SJSA1 (cell line): ENCODE measurements at regions not wholly inside any gene's neighbourhood (a gene's known extent, or its start where the extent isn't known, plus 50 kb on each side); places are given as distances from the start of the nearest gene placed in this dataset.

Source experiments
- DNase-seq, 2 experiments: peaks; one replicate each; pipeline ENCODE4 v3.0.0-alpha.2; 2015 to 2020; ENCODE audit warnings: low spot score in 2 of 2, low read depth in 1 of 2
- H3K27ac ChIP-seq: fragments of 250-450 bp; sonication (Bioruptor Pico); 2 replicates; pipeline ENCODE4 v1.5.1; 2020; ENCODE audit warnings: mild to moderate bottlenecking, moderate library complexity
- H3K27me3 ChIP-seq: fragments of 250-450 bp; sonication (Bioruptor Pico); replicated peaks from 2 replicates; pipeline ENCODE4 v1.5.1; 2020; ENCODE audit warnings: mild to moderate bottlenecking, moderate library complexity
- H3K36me3 ChIP-seq: fragments of 250-450 bp; sonication (Bioruptor Pico); 2 replicates; pipeline ENCODE4 v1.5.1; 2020; ENCODE audit warnings: mild to moderate bottlenecking
- H3K4me1 ChIP-seq: fragments of 250-450 bp; sonication (Bioruptor Pico); replicated peaks from 2 replicates; pipeline ENCODE4 v1.6.1; 2021; ENCODE audit warnings: mild to moderate bottlenecking
- H3K4me3 ChIP-seq: fragments of 250-450 bp; sonication (Bioruptor Pico); 2 replicates; pipeline ENCODE4 v1.5.1; 2020; ENCODE audit warnings: mild to moderate bottlenecking
- H3K9me3 ChIP-seq: fragments of 250-450 bp; sonication (Bioruptor Pico); replicated peaks from 2 replicates; pipeline ENCODE4 v1.5.1; 2020; ENCODE audit warnings: mild to moderate bottlenecking

GRCh38 chr22:49418943-49419342, 408.7 kb downstream of the BRD1 start:
- Histone ChIP-seq H3K4me1 (no peaks in the 10 kb centered on the region), H3K27me3 (no peaks in the 10 kb centered on the region), H3K27ac (no peak overlapping the region), H3K9me3 (peaks cover 3% of the 10 kb centered on the region; the same call in 1 of the 2 replicates), H3K36me3 (no peaks in the 10 kb centered on the region), H3K4me3 (no peak overlapping the region)
- no peak for DNase-seq

- H3K4me3 ChIP-seq, result no peak overlapping the region
- H3K27ac ChIP-seq, result no peak overlapping the region
- H3K9me3 ChIP-seq, result peaks cover 3% of the 10 kb centered on the region; the same call in 1 of the 2 replicates
- H3K27me3 ChIP-seq, result no peaks in the 10 kb centered on the region
- DNase-seq, result peak in 1 of 2 experiments; percentile 38
- H3K4me1 ChIP-seq, result no peaks in the 10 kb centered on the region
- H3K36me3 ChIP-seq, result no peaks in the 10 kb centered on the region
These were observed 409.3 kb downstream of the BRD1 start for GRCh38 chr22:49418341-49418894.

- Histone ChIP-seq H3K4me3 (no peak overlapping the region), H3K36me3 (no peaks in the 10 kb centered on the region), H3K27me3 (no peaks in the 10 kb centered on the region), H3K4me1 (no peaks in the 10 kb centered on the region), H3K27ac (no peak overlapping the region), H3K9me3 (peaks cover 6% of the 10 kb centered on the region; the same call in 1 of the 2 replicates)
- peak in 1 of 2 experiments; percentile 20 for DNase-seq
These were observed 409.8 kb downstream of the BRD1 start for GRCh38 chr22:49417833-49418232.

- DNase-seq, result peak in 1 of 2 experiments; percentile 24
- peaks cover 8% of the 10 kb centered on the region; the same call in 1 of the 2 replicates for H3K9me3 ChIP-seq
- H3K36me3 ChIP-seq, result no peaks in the 10 kb centered on the region
- no peaks in the 10 kb centered on the region for H3K4me1 ChIP-seq
- no peaks in the 10 kb centered on the region for H3K27me3 ChIP-seq
- H3K4me3 ChIP-seq, result no peak overlapping the region
- H3K27ac ChIP-seq, result no peak overlapping the region
These were observed 410.3 kb downstream of the BRD1 start for GRCh38 chr22:49417326-49417725.

GRCh38 chr22:49415151-49415951, 412.3 kb downstream of the BRD1 start:
- peak in 1 of 2 experiments; percentile 22 for DNase-seq
- Histone ChIP-seq H3K9me3 (peaks cover 9% of the 10 kb centered on the region; the same call in 1 of the 2 replicates), H3K4me1 (no peaks in the 10 kb centered on the region), H3K27ac (no peak overlapping the region), H3K36me3 (no peaks in the 10 kb centered on the region), H3K4me3 (no peak overlapping the region), H3K27me3 (no peaks in the 10 kb centered on the region)

- peak in 1 of 2 experiments; percentile 16 for DNase-seq
- Histone ChIP-seq H3K36me3 (no peaks in the 10 kb centered on the region), H3K9me3 (peaks cover 9% of the 10 kb centered on the region; the same call in 1 of the 2 replicates), H3K27ac (no peak overlapping the region), H3K4me1 (no peaks in the 10 kb centered on the region), H3K27me3 (no peaks in the 10 kb centered on the region), H3K4me3 (no peak overlapping the region)
These were observed 414.1 kb downstream of the BRD1 start for GRCh38 chr22:49413551-49413950.

GRCh38 chr22:49413146-49413545, 414.5 kb downstream of the BRD1 start:
- Histone ChIP-seq H3K27ac (no peak overlapping the region), H3K9me3 (peaks cover 9% of the 10 kb centered on the region; the same call in 1 of the 2 replicates), H3K27me3 (no peaks in the 10 kb centered on the region), H3K4me1 (no peaks in the 10 kb centered on the region), H3K4me3 (no peak overlapping the region), H3K36me3 (no peaks in the 10 kb centered on the region)
- DNase-seq, result no peak

- no peak overlapping the region for H3K4me3 ChIP-seq
- no peaks in the 10 kb centered on the region for H3K36me3 ChIP-seq
- DNase-seq, result no peak
- H3K27me3 ChIP-seq, result no peaks in the 10 kb centered on the region
- peaks cover 9% of the 10 kb centered on the region; the same call in 1 of the 2 replicates for H3K9me3 ChIP-seq
- no peaks in the 10 kb centered on the region for H3K4me1 ChIP-seq
- H3K27ac ChIP-seq, result no peak overlapping the region
These were observed 415.4 kb downstream of the BRD1 start for GRCh38 chr22:49412236-49412635.

GRCh38 chr22:49411236-49411635, 416.4 kb downstream of the BRD1 start:
- DNase-seq, result no peak
- Histone ChIP-seq H3K4me3 (no peak overlapping the region), H3K4me1 (no peaks in the 10 kb centered on the region), H3K27me3 (no peaks in the 10 kb centered on the region), H3K36me3 (no peaks in the 10 kb centered on the region), H3K27ac (no peak overlapping the region), H3K9me3 (peaks cover 9% of the 10 kb centered on the region; the same call in 1 of the 2 replicates)

GRCh38 chr22:49408102-49408836, 419.4 kb downstream of the BRD1 start:
- Histone ChIP-seq H3K4me3 (no peak overlapping the region), H3K27me3 (no peaks in the 10 kb centered on the region), H3K27ac (no peak overlapping the region), H3K4me1 (no peaks in the 10 kb centered on the region), H3K9me3 (0 out of 2 replicates have a peak, but pooled peaks cover 6% of the 10 kb centered on the region), H3K36me3 (no peaks in the 10 kb centered on the region)
- peak in 1 of 2 experiments; percentile 22 for DNase-seq

- Histone ChIP-seq H3K36me3 (no peaks in the 10 kb centered on the region), H3K9me3 (no peaks in the 10 kb centered on the region; the same call in 1 of the 2 replicates), H3K27me3 (no peaks in the 10 kb centered on the region), H3K4me3 (no peak overlapping the region), H3K4me1 (no peaks in the 10 kb centered on the region), H3K27ac (no peak overlapping the region)
- DNase-seq, result peak in 1 of 2 experiments; percentile 19
These were observed 420.6 kb downstream of the BRD1 start for GRCh38 chr22:49406879-49407587.

GRCh38 chr22:49406047-49406650, 421.5 kb downstream of the BRD1 start:
- no peaks in the 10 kb centered on the region for H3K36me3 ChIP-seq

GRCh38 chr22:49405590-49405989, 422.1 kb downstream of the BRD1 start:
- DNase-seq, result peak in 1 of 2 experiments; percentile 5

More at GRCh38 chr22:49406047-49406650, 421.5 kb downstream of the BRD1 start:
- Histone ChIP-seq H3K27me3 (no peaks in the 10 kb centered on the region), H3K4me1 (no peaks in the 10 kb centered on the region), H3K4me3 (no peak overlapping the region), H3K27ac (no peak overlapping the region), H3K9me3 (no peaks in the 10 kb centered on the region; the same call in none of the 2 replicates)
- DNase-seq, result peak in 1 of 2 experiments; percentile 14

More at GRCh38 chr22:49405590-49405989, 422.1 kb downstream of the BRD1 start:
- no peaks in the 10 kb centered on the region; the same call in none of the 2 replicates for H3K9me3 ChIP-seq
- no peak overlapping the region for H3K27ac ChIP-seq
- H3K36me3 ChIP-seq, result no peaks in the 10 kb centered on the region
- H3K4me1 ChIP-seq, result no peaks in the 10 kb centered on the region
- H3K27me3 ChIP-seq, result no peaks in the 10 kb centered on the region
- no peak overlapping the region for H3K4me3 ChIP-seq
